NOMO-1 (cell line): ENCODE measurements at regions not wholly inside any gene's neighbourhood (a gene's known extent, or its start where the extent isn't known, plus 50 kb on each side); places are given as distances from the start of the nearest gene placed in this dataset.
A peak's percentile ranks its signal among the peaks of the same experiment; 100 is the strongest.

ENCODE experiments used
- DNase-seq, 2 experiments: peaks; one replicate each; lab custom pipeline; 2025; ENCODE audit not compliant: unreplicated experiment in 2 of 2; lab: John Stamatoyannopoulos, UW

GRCh38 chr10:33674491-33674890 is 340.0 kb upstream of the NRP1 start:
- DNase-seq, result no peak

DNA sequence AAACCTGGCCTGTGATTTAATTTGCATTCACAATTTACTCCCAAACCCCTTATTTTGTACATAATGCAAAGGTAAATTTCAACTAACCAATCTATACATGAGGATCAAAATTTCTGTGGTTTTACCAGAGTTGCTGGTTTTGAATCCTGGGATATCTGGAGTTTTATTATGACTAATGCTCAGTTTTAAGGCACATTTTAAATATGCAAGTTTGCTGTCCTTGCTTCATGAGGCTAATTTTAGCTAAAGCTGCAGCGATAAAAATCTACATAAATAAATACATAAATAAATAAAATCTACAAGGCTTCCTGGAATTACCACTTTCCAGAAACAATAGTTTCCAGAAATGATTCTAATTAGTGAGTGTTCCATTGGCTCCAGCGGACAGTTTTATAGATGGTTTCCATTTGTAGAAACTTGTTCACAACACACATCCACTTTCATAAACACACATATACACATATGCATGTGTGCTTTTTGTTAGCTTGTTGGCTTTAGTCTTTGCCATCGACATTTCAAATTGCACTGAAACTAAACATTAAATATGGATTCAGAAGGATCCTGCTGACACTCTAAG is 339.5 kb upstream of the NRP1 start:
- no peak for DNase-seq

DNA sequence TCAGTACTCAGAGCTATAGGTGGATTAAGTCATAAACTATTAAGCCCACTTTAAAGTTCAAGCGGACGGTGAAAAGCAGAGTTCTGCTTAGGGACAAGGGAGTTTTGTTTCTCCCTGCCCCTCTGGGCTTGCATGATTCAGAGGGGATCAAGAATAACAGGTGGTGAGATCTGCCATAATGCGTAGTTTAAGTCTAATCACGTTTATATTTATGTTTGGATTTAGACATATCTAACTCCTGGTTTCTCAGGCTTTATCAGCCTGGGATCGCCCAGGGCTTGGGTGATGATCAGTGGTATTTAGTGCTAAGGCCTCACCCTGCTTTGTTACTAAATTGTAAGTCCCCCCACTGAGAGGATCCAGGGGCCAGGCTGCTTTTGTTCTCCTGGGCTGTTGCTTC is 335.4 kb upstream of the NRP1 start:
- DNase-seq, result no peak

DNA sequence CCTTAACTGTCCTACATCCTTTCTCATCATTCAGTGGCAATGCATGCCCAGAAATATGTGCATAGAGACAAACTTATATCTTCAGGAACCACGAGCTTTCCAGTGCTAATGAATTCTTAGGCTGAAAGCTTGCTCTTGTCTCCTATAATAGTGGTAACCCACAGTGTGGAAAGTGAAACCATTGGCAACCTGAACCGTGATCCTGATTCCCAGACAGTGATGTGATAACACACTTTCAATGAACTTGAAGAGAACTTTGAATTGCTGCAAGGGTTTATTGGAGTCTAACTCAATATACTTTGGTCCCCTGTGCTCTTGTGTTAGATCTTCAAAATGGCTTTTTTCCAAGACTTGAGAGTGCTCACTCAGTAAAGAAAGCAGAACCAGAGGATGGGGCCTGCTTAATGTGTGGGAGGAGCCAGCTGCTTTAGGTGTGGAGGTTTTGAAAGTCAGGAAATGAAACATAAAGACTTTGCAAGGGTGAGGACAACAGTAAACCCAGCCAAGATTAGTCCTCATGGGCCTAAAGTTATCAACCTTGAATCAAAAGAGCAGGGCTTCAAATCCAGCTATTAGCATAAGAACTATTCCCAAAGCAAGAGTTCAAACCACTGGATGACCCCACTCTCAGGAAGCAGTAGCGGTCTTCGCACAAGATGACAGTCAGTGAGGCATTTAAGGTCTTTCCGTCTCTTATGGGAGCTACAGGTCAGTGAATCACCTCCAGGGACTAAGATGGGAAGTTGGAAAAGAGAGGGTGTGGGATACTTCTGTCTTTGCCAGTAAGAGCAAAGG is 332.4 kb upstream of the NRP1 start:
- peak; percentile 69 to 78 for DNase-seq

GRCh38 chr10:33665501-33665900 is 331.0 kb upstream of the NRP1 start:
- no peak for DNase-seq

DNA sequence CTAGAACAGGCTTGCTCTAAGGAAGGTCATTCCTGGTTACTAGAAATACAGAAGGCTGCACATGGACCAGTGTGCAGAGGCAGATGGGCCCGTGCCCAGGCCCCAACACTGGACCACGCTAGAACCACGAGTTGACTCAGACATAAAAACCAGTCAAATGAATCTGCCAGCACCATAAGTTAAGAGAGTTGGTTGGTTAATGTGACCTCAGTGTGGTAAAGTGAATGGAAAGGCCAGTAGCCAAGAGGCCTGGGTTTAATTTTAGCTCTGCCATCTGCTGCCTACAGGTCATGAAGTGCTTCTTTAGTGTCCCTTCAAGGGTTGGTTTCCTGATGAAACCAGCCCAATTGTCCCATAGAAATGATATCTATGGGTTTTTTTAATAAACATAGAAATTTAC is 329.6 kb upstream of the NRP1 start:
- no peak for DNase-seq

GRCh38 chr10:33661580-33662336 is 327.3 kb upstream of the NRP1 start:
- peak; percentile 85 to 89 for DNase-seq

DNA sequence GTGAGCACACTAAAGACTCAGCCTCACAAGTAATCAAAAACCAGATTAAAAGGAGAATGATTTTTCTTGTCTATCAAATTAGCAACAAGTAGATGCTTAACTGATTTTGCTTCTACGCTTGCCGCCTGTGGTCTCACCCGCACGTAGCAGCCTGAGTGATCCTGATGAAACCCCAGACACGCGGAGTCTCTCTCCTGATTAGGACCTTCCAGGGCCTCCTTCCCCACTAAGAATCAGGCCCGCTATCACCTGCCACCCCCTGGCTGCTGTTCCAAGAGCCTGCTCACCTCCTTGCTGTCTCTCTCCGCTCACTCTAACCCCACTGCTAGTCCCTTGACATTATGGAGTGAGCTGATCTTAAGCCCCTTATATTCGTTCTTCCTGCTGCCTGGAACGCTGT is 325.9 kb upstream of the NRP1 start:
- DNase-seq, result no peak

- DNase-seq, result no peak
Measured at GRCh38 chr10:33657913-33658312, 323.4 kb upstream of the NRP1 start.

- no peak for DNase-seq
Measured at GRCh38 chr10:33657154-33657908, 322.9 kb upstream of the NRP1 start.

DNA sequence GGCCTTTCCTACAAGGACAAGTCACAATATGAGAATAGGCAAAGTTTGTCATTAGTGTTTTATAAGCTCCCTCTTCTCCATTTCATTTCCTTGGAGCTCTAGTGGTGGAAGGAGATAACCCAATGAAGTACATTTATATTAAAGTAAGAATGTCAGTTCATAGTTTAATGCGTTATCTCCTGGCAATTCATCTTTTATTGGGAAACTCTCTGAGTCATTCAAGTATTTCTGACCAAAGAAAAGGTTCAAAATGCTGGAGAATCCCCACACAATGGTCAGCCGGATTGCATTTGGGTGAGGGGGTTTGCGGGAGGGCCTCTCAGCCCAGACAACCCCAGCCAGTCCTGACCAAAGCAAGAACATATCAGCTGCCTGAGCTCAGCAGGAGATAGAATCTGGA is 321.5 kb upstream of the NRP1 start:
- DNase-seq, result no peak

GRCh38 chr10:33655165-33655815 is 320.8 kb upstream of the NRP1 start:
- DNase-seq, result no peak

- DNase-seq, result peak in 1 of 2 experiments; percentile 45
Measured at GRCh38 chr10:33653584-33654367, 319.3 kb upstream of the NRP1 start.

GRCh38 chr10:33652870-33653269 is 318.4 kb upstream of the NRP1 start:
- DNase-seq, result no peak

- peak; percentile 62 to 76 for DNase-seq
Measured at GRCh38 chr10:33650131-33650530, 315.7 kb upstream of the NRP1 start.

GRCh38 chr10:33643042-33643441 is 308.6 kb upstream of the NRP1 start:
- no peak for DNase-seq

GRCh38 chr10:33638891-33639290 is 304.4 kb upstream of the NRP1 start:
- DNase-seq, result no peak

- DNase-seq, result no peak
Measured at GRCh38 chr10:33638374-33638773, 303.9 kb upstream of the NRP1 start.

GRCh38 chr10:33635967-33636515 is 301.6 kb upstream of the NRP1 start:
- no peak for DNase-seq

DNA sequence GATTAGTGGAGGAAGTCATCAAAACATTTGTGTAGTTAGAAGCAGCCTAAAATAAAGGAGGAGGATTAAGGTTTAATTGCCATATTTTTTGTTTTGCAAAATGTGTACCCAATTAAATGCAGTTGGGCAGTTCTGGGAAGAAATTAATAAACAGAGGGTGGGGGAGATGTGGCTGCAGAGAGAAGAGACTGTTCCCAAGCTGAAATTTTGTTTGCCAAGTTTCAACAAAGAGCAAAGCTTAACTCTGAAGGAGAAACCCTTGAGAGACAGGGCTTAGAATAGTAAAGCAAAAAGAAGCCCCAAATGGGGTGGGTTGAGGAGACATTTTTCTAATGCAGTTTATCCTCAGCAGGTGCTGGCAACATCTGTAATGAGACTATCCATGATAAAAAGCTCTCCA is 298.0 kb upstream of the NRP1 start:
- no peak for DNase-seq
